ENCODE measurements at regions not wholly inside any gene's neighbourhood (a gene's known extent, or its start where the extent isn't known, plus 50 kb on each side); places are given as distances from the start of the nearest gene placed in this dataset.

DNA sequence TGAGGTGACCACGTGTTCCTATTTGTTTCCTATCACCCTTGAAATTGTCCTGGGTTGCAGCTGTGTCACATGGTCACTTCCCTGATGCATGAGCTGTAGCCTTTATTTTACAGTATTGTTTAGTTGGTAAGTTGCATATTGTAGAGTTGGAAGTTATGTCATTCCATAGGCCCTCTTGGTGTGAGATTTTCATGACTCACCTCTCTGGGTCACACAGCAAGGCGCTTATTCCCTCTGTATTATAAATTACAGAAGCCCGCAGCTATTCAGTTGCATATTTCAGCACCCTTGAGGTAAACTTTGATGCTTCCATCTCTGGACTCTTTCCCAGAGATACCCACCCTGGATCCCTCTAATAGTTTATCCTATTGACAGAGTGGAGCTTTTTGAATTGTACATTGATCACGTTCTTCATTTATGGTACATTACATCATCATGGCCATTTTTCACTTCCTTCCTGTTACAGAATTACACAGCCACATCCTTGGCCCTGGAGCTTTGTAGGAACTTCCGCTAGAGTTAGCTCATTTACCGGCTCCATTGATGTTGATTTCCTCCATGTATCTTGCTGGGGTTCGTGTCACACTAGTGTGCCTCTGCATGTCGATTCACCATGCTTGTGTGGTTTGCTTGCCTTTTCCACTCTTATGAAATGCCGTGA is 543.1 kb upstream of the RGMA start:
- TF ChIP-seq, protein P1, sequence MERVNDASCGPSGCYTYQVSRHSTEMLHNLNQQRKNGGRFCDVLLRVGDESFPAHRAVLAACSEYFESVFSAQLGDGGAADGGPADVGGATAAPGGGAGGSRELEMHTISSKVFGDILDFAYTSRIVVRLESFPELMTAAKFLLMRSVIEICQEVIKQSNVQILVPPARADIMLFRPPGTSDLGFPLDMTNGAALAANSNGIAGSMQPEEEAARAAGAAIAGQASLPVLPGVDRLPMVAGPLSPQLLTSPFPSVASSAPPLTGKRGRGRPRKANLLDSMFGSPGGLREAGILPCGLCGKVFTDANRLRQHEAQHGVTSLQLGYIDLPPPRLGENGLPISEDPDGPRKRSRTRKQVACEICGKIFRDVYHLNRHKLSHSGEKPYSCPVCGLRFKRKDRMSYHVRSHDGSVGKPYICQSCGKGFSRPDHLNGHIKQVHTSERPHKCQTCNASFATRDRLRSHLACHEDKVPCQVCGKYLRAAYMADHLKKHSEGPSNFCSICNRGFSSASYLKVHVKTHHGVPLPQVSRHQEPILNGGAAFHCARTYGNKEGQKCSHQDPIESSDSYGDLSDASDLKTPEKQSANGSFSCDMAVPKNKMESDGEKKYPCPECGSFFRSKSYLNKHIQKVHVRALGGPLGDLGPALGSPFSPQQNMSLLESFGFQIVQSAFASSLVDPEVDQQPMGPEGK (CRISPR knock-in tag; IDR thresholded peaks at IDR 0.05; ENCODE audit: borderline replicate concordance): no peak
- TF ChIP-seq, protein P2, sequence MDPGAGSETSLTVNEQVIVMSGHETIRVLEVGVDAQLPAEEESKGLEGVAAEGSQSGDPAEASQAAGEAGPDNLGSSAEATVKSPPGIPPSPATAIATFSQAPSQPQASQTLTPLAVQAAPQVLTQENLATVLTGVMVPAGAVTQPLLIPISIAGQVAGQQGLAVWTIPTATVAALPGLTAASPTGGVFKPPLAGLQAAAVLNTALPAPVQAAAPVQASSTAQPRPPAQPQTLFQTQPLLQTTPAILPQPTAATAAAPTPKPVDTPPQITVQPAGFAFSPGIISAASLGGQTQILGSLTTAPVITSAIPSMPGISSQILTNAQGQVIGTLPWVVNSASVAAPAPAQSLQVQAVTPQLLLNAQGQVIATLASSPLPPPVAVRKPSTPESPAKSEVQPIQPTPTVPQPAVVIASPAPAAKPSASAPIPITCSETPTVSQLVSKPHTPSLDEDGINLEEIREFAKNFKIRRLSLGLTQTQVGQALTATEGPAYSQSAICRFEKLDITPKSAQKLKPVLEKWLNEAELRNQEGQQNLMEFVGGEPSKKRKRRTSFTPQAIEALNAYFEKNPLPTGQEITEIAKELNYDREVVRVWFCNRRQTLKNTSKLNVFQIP (CRISPR knock-in tag; IDR thresholded peaks at IDR 0.05; ENCODE audit: borderline replicate concordance, low read depth): no peak
- TF ChIP-seq ZNF565 (CRISPR knock-in tag; conservative IDR thresholded peaks at IDR 0.05; ENCODE audit: low read depth) (no peak), ZFP30 (CRISPR knock-in tag; IDR thresholded peaks at IDR 0.05) (no peak), ZFP3 (CRISPR knock-in tag; IDR thresholded peaks at IDR 0.05) (no peak)
- TF ChIP-seq, protein P3, sequence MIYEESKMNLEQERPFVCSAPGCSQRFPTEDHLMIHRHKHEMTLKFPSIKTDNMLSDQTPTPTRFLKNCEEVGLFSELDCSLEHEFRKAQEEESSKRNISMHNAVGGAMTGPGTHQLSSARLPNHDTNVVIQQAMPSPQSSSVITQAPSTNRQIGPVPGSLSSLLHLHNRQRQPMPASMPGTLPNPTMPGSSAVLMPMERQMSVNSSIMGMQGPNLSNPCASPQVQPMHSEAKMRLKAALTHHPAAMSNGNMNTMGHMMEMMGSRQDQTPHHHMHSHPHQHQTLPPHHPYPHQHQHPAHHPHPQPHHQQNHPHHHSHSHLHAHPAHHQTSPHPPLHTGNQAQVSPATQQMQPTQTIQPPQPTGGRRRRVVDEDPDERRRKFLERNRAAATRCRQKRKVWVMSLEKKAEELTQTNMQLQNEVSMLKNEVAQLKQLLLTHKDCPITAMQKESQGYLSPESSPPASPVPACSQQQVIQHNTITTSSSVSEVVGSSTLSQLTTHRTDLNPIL (CRISPR knock-in tag; IDR thresholded peaks at IDR 0.05; ENCODE audit: low read depth): no peak
- ATAC-seq: no peak

DNA sequence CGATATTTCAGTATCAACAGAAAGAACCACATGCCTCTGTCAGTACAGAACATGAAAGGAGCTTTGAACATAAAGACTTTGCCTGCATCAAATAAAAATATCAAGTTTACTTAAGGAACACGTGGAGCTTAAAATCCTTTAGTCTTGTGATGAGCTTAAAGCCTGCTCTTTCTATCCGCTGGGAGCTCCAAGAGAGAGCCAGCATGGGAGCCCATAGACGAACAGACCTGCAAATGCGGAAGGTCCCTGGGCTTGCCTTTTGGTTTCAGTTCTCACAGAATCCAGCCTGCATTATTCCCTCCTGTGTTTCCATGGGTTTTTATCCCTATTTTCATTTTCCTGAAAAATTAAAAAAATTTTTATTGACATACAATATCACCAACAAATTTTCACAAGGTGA is 530.6 kb upstream of the RGMA start:
- ATAC-seq: no peak
- TF ChIP-seq, protein P4, sequence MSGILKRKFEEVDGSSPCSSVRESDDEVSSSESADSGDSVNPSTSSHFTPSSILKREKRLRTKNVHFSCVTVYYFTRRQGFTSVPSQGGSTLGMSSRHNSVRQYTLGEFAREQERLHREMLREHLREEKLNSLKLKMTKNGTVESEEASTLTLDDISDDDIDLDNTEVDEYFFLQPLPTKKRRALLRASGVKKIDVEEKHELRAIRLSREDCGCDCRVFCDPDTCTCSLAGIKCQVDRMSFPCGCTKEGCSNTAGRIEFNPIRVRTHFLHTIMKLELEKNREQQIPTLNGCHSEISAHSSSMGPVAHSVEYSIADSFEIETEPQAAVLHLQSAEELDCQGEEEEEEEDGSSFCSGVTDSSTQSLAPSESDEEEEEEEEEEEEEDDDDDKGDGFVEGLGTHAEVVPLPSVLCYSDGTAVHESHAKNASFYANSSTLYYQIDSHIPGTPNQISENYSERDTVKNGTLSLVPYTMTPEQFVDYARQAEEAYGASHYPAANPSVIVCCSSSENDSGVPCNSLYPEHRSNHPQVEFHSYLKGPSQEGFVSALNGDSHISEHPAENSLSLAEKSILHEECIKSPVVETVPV (CRISPR knock-in tag; IDR thresholded peaks at IDR 0.05): no peak
- no peak for TF ChIP-seq ISL1 (CRISPR knock-in tag; IDR thresholded peaks at IDR 0.05)
- TF ChIP-seq ZNF8 (CRISPR knock-in tag; IDR thresholded peaks at IDR 0.05): no peak
- no peak for TF ChIP-seq ZNF70 (CRISPR knock-in tag; IDR thresholded peaks at IDR 0.05)
- TF ChIP-seq GLIS3 (CRISPR knock-in tag; IDR thresholded peaks at IDR 0.05): no peak
- no peak for TF ChIP-seq PPARA (CRISPR knock-in tag; IDR thresholded peaks at IDR 0.05; ENCODE audit: borderline replicate concordance)
- TF ChIP-seq ESRRG (CRISPR knock-in tag; IDR thresholded peaks at IDR 0.05): no peak
- TF ChIP-seq OSR1 (CRISPR knock-in tag; IDR thresholded peaks at IDR 0.05): no peak

DNA sequence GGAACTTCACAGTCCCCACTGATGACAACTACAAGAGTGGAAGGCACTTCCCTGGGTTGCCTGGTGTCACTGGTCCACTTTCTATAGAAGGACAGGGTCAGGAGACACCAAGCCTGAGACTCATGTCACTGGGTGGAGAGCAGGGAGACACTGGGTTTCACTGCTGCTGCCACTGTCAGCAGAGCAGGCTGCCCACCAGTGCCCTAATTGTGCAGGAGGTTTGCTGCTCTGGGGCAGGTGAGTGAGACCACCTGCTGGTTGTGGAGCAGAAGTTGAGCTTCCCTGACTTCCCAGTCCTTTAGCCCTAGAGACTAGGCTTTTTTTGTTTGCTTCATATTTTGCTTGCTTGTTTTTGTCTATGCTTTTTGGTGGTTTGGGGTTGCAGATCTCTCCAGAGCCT is 528.4 kb upstream of the RGMA start:
- ATAC-seq: no peak
- TF ChIP-seq ZFP30 (CRISPR knock-in tag; IDR thresholded peaks at IDR 0.05) (no peak), ZC3H10 (CRISPR knock-in tag; IDR thresholded peaks at IDR 0.05) (no peak), PPARA (CRISPR knock-in tag; IDR thresholded peaks at IDR 0.05; ENCODE audit: borderline replicate concordance) (no peak), SNAI2 (CRISPR knock-in tag; IDR thresholded peaks at IDR 0.05) (no peak), ZNF565 (CRISPR knock-in tag; conservative IDR thresholded peaks at IDR 0.05; ENCODE audit: low read depth) (no peak), GLIS3 (CRISPR knock-in tag; IDR thresholded peaks at IDR 0.05) (no peak), ZNF8 (CRISPR knock-in tag; IDR thresholded peaks at IDR 0.05) (no peak), BACH2 (CRISPR knock-in tag; IDR thresholded peaks at IDR 0.05; ENCODE audit: borderline replicate concordance) (no peak)
- TF ChIP-seq, protein P3 (CRISPR knock-in tag; IDR thresholded peaks at IDR 0.05; ENCODE audit: low read depth): no peak
- TF ChIP-seq, protein P5, sequence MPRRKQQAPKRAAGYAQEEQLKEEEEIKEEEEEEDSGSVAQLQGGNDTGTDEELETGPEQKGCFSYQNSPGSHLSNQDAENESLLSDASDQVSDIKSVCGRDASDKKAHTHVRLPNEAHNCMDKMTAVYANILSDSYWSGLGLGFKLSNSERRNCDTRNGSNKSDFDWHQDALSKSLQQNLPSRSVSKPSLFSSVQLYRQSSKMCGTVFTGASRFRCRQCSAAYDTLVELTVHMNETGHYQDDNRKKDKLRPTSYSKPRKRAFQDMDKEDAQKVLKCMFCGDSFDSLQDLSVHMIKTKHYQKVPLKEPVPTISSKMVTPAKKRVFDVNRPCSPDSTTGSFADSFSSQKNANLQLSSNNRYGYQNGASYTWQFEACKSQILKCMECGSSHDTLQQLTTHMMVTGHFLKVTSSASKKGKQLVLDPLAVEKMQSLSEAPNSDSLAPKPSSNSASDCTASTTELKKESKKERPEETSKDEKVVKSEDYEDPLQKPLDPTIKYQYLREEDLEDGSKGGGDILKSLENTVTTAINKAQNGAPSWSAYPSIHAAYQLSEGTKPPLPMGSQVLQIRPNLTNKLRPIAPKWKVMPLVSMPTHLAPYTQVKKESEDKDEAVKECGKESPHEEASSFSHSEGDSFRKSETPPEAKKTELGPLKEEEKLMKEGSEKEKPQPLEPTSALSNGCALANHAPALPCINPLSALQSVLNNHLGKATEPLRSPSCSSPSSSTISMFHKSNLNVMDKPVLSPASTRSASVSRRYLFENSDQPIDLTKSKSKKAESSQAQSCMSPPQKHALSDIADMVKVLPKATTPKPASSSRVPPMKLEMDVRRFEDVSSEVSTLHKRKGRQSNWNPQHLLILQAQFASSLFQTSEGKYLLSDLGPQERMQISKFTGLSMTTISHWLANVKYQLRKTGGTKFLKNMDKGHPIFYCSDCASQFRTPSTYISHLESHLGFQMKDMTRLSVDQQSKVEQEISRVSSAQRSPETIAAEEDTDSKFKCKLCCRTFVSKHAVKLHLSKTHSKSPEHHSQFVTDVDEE (CRISPR knock-in tag; IDR thresholded peaks at IDR 0.05): no peak
